Lower leg skin (tissue), 4 donors: ENCODE measurements at regions not wholly inside any gene's neighbourhood (a gene's known extent, or its start where the extent isn't known, plus 50 kb on each side); places are given as distances from the start of the nearest gene placed in this dataset.

Experiments
- DNase-seq, 2 donors: peaks; one replicate each; pipeline ENCODE4 v3.0.0-alpha.2; 2019; ENCODE audit warnings: low spot score in 2 of 2
- H3K4me3 ChIP-seq: fragments of 200-600 bp; sonication (generic); 2 replicates; pipeline ENCODE4 v1.5.1; 2017; ENCODE audit warnings: mild to moderate bottlenecking, low read depth; ENCODE audit not compliant: poor library complexity, severe bottlenecking
- CTCF ChIP-seq, 3 donors: fragments of 450-650 bp; IDR thresholded peaks; one replicate each; pipeline ENCODE4 v1.5.1; 2016; ENCODE audit warnings: antibody characterized with exemption in 3 of 3, mild to moderate bottlenecking in 3 of 3, moderate library complexity in 2 of 3
- POLR2A ChIP-seq, 2 donors: fragments of 450-650 bp; IDR thresholded peaks; one replicate each; pipeline ENCODE4 v1.6.1; 2016 to 2017; ENCODE audit warnings: antibody characterized with exemption in 2 of 2, mild to moderate bottlenecking in 1 of 2, moderate library complexity in 1 of 2
- WGBS, 2 donors: methylation state at CpG; one replicate each; pipeline ENCODE4 v1.1.5; 2018; 5-methylcytosine and 5-hydroxymethylcytosine counted together
- intact Hi-C: fragments of 100-400 bp; cut with DNase I; formaldehyde crosslinking; loops from one replicate; pipeline ENCODE4 v1.15.0; 2023; ENCODE audit warnings: low total_unique reads

- WGBS, 2 donors, result 85 to 87% methylated on average over 11 of the region's 11 CpGs
- peak in 1 of 2 donors; percentile 76 for DNase-seq
- no peak overlapping the region for H3K4me3 ChIP-seq
- TF ChIP-seq POLR2A (IDR thresholded peaks at IDR 0.05), result no peak
- TF ChIP-seq CTCF (IDR thresholded peaks at IDR 0.05), result no peak
- intact Hi-C loops, result no loop called here
Observed at GRCh38 chr22:48091060-48091650, 1328.7 kb downstream of the TBC1D22A start.

- DNase-seq, result no peak
- WGBS, 2 donors, result 11 to 17% methylated on average over 7 of the region's 7 CpGs
- H3K4me3 ChIP-seq, result no peak overlapping the region
- TF ChIP-seq CTCF (IDR thresholded peaks at IDR 0.05) (no peak), POLR2A (IDR thresholded peaks at IDR 0.05) (no peak)
- intact Hi-C loops, result no loop called here
Observed at GRCh38 chr22:48090332-48090672, 1327.9 kb downstream of the TBC1D22A start.

- no peak for TF ChIP-seq CTCF (IDR thresholded peaks at IDR 0.05)
- TF ChIP-seq POLR2A (IDR thresholded peaks at IDR 0.05), result no peak
- 19 to 21% methylated on average over 15 to 19 of the region's 19 CpGs for whole genome bisulfite sequencing, 2 donors
- intact Hi-C loops, result no loop called here
- DNase-seq, result peak; percentile 73 to 95
- no peak overlapping the region for H3K4me3 ChIP-seq
Observed at GRCh38 chr22:48089601-48090331, 1327.3 kb downstream of the TBC1D22A start.

- peak in 1 of 2 donors; percentile 86 for DNase-seq
- TF ChIP-seq CTCF (IDR thresholded peaks at IDR 0.05) (no peak), POLR2A (IDR thresholded peaks at IDR 0.05) (no peak)
- H3K4me3 ChIP-seq, result no peak overlapping the region
- WGBS, 2 donors, result 71 to 74% methylated on average over 7 to 8 of the region's 8 CpGs
- intact Hi-C loops, result no loop called here
Observed at GRCh38 chr22:48088926-48089536, 1326.6 kb downstream of the TBC1D22A start.

GRCh38 chr22:48088251-48088650 lies 1325.8 kb downstream of the TBC1D22A start:
- intact Hi-C loops, result no loop called here
- no peak for TF ChIP-seq POLR2A (IDR thresholded peaks at IDR 0.05)
- TF ChIP-seq CTCF (IDR thresholded peaks at IDR 0.05), result no peak
- DNase-seq, result no peak
- H3K4me3 ChIP-seq, result no peak overlapping the region
- WGBS, 2 donors, result 55 to 65% methylated on average over 5 of the region's 5 CpGs
